AG20443 (cell line): ENCODE measurements at regions not wholly inside any gene's neighbourhood (a gene's known extent, or its start where the extent isn't known, plus 50 kb on each side); places are given as distances from the start of the nearest gene placed in this dataset.
A peak's percentile ranks its signal among the peaks of the same experiment; 100 is the strongest.

Experiments
- DNase-seq: peaks from one replicate; pipeline ENCODE4 v3.0.0; 2012; ENCODE audit warnings: low spot score, mixed read lengths

DNA sequence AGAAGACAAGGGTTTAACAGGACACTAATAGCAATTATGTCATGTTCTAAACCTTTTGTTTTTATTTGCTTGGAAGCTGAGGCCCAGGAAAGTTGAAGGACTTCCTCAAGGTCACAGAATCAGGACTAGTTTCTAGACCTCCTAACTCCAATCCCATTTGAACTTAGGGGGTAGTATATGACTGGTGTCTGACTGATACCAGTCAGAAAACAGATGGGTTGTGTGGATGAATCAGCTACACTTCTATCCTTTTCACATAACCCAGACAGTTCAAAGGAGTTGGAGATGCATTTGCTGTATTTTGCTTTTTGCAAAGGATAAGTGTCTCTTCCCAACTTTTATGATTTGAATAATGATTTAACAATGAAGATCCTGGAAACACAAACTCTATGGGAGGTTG, 322.5 kb downstream of the HLX start:
- DNase-seq: no peak

DNA sequence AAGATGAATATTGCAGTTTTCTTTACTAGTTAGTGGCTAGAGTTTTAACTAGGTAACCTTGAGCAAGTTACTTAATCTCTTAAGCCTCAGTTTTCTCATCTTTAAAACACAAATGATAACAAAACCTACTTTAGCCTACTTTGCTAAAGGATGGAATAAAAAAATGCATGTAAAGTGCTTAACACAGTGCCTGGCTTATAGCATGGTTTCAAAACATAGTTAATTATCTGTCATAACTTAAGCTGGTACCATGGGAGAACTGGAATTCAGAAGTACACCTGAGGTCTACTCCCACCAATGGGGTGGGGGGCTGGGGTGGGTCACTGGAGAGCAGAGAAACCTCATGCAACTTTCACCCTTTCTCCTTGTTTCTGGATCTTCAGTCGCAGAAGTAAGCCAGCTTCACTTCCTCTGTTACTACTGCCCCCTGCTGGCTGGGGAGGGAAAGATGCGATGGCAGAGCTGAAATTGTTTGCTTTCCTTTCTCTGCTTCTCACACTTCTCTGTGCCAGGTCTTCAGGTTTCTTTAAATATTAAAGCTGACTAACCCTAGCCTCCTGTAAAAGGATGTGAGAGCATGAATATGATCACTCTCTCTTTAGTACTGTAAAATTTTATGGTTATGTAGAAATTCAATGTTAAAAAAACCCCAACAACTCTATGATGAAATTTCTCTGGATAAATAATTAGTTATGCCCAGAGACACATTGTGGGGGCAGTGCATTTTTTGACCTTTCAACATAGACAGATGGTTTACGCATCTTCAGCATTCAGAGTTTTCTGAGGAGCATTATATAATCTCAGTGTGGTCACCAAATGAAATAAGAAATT, 324.2 kb downstream of the HLX start:
- DNase-seq: peak; percentile 80

DNA sequence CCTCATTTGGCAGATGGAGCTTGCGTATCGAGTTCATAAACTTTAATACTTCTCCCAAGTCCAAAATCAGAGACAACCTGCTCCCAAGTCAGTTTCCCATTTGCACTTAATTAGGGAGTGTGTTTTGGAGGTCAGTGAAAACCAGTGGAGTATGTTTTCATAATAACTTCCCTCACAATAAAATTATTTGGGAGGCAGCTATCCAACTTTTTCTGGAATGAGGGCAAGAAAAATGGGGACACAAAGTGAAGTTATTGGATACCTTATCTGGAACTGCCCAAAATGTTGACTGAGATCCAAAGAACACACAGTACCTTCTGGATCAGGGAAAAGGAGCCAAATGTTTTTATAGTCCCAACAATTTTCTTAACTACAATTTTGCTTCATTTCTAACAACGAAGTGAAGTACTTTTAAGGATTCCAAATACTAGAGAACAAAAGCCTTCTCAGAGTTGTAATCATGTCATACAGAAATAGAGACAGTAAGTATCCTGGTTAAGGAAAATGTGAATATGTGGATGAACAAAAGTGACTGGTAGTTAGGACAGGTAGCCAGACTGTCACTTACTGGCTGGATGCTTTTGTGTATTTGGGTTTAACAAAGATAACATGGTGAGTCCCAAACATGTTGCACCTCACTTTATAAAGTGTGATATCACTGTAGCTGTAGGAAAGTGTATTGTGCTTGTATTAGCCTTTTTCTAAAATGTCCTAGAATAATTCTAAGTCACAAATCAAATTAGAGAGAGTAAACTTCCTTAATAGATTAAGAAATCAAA, 325.0 kb downstream of the HLX start:
- DNase-seq: no peak

DNA sequence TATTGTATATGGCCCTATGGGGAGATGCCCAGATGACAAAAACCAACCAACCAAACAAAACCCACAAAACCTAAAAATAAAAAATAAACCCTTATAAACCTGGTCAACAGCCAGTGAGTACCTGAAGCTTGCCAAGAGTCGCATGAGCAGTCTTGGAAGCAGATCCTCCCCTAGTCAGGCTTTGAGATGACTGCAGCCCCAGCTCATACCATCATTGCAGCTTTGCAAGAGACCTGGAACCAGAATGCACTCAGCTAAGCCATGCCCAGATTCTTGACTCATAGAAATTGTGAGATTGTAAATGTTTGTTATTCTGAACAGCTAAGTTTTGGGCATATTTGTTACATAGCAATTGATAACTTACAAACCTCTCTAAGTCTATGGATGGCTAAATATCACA, 326.8 kb downstream of the HLX start:
- DNase-seq: no peak

DNA sequence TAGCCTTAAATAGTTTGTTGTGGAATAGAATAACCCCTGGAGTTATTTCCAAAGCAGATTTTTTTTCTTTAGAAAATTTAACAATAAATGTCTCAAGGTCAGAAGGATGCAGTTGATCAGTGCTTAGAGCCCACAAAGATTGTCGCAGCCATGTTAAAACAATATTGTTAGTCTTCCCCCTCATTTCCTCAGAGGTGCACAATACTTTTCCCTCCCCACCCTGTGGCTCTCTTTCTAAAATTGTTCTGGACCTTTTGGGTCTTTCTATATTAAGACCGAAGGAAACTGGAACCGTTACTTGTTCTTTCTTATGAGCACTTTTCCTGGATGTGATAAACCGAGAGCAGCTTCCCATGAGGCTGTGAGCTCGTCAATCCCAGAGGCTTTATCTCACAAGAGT, 333.7 kb downstream of the HLX start:
- no peak for DNase-seq

DNA sequence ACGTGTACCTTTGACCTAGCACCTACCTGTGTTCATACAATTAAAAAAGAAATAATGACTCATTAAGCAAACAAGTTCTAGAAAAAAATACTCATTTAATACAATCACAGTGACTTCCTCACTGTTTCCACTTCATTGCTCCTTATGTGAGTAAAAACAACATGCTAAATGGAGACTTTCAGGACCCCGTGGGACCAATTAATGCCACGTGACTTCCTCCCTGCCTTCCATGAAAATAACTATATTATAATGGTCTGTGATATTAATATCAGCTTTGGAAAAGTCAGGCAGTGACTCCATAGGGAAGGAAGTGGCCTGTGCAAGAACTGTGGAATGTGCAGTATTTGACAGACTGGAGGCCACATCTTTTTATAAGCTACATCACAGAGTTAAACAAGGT, 337.8 kb downstream of the HLX start:
- peak; percentile 32 for DNase-seq

DNA sequence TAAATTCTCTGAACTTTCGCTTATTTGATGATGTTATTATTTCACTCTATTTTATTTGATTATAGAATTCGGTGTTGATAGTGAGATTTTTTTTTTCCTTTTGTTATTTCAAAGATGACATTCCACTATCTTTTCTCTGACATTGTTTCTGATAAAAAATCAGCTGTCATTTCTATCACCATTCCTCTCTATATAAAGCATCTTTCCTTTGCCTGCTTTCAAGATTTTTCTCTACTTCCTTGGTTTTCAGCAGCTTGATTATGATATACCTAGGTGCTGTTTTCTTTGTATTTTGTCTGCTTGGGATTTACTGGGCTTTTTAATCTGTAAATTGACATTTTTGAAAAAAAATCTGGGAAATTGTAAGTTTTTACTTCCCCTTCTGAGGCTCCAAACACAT, 344.0 kb downstream of the HLX start:
- DNase-seq: no peak

DNA sequence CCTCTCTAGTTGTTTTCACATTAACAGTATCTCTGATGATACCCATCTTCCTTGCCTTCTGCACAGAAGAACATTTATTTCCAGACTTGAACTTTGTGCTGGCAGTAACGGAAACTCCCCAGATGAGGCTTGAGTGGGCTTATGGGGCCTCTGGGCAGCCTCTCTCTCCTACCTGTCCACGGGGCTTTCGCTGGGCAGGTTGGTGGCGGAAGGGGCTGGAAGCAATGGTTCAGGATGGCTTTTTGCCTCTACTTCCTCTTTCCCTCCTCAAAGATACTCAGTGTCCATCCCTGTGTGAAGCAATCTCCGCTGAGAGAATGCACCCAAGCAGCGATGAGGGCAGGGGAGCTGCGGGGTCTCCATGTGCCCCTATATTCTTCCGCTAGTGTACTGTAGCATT, 348.2 kb downstream of the HLX start:
- no peak for DNase-seq

DNA sequence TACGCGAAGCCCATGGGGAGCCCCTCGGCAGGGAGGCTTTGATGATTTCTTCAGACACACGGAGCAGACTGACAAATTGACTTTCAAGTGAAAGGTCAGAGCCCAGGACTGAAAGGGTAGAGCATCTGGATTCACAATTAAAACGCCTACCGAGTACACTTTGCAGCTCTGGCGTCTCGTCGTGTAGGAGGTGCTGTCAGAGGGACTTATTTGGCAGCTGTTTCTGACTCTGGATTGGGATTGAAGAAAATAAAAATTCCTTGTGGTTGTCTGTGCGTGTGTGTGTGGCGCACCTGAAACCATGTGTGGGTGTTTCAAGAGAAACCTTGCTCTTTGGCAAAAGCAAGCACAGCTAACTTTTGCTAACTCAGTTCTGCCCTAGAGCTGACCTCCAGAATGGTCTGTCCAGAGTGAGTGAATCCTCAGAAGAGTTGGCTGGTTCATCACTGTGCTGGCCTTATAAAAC, 348.7 kb downstream of the HLX start:
- DNase-seq: no peak

DNA sequence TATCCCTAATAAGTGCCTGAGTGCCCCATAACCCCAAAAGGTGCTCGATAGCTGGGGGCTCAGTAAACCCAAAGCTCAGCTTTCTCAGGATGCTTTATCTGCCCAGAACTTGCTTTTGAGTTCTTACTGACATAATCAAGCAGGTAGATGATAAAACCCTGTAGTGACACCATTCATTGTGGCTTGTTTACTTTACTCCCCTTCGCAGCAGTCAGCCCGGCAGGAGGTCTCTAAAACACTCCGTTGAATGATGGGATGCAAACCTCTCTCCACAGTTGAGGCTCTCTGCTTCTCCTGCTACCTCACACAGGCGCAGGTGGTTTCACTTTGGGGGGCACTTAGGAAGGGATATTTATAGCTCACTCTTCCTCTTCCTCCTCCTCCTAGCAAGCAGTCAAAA, 349.4 kb downstream of the HLX start:
- DNase-seq: no peak

DNA sequence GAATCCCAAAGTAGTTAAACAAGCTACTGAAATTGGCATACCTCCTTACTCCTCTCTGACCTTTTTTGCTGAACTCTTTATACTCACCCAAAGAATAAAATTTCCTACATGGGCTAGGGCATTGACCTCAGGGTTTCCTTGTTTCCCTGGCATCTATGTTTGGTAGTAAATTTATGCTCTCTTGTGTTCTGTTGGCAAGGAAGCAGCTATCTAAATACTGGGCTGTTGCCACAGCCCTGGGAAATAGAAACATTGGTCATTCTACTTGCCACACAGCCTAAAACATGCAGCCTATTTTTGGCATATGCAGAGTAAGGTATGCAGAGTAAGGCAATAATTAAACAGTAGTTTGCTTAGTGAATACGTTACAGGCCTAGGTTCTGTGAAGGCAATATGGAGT, 351.4 kb downstream of the HLX start:
- DNase-seq: no peak

DNA sequence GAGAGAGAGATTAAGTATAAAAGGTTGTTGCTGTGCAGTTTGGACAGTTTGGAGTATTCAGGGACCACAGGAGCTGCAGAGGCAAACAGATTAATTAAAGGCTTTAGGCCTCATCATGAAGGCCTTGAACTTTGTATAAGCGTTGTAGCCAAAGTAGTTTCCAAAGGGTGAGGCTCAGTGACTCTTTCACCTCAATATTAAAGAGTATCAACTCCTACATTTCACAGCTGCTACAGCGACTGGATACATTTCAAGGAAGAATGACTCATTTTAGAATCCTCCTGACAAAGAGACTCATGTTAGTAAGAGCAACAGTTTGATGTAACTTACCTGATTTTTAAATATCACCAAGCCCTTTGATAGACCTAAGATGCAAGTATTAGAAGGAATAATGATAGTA, 355.5 kb downstream of the HLX start:
- DNase-seq: no peak

DNA sequence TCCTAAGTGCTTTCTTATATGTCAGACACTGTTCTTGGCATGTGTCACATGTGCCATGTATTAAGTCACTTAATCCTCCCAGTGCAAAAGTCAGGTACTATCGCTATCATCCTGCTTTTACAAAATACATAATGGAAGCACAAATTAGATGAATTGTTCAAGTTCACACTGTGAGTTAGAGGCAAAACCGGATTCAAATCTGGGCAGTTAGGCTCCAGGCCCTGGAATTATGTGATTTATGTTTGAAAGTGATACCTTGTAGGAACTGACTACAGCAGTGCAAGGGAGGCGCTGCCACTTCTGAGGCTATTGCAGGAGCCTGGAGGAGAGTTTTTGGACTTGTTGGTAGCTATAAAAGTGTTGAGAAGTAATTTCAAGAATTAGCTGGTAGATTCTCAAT, 358.3 kb downstream of the HLX start:
- DNase-seq: no peak

DNA sequence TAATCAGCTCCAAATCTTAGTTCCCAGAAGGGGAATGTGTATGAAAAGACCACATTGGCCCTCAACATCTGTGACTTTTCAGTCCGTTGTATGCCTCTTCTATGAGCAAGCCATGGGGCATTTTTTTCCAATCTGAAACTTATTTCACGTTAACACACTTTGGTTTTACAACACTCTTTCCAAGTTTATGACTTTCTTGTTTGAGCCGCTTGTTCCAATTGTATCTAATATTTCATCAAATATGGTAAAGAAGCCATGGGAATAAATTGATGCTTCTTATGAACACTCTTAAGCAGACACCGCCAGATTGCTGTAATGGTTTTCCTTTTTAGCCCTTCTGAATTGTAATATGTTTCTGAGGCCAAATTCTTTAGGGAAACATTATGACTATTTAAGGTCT, 359.9 kb downstream of the HLX start:
- no peak for DNase-seq

DNA sequence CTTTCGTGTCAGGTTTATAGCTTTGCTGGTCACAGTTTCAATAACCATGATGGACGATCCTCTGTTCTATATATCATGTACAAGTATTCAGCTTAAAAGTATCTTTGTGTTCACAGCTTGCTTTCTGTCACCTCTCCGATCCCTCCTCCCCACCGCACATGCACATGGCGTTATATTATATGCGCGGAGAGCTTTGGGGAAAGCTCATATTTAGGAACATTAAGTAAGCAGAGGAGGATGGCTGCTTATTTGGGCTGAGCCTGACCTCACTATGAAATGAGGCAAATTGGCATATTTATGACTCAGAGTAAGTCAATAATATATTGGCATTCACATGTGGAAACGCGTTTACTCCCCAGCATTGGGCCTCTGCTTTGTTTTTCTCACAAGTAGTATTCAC, 360.5 kb downstream of the HLX start:
- no peak for DNase-seq

DNA sequence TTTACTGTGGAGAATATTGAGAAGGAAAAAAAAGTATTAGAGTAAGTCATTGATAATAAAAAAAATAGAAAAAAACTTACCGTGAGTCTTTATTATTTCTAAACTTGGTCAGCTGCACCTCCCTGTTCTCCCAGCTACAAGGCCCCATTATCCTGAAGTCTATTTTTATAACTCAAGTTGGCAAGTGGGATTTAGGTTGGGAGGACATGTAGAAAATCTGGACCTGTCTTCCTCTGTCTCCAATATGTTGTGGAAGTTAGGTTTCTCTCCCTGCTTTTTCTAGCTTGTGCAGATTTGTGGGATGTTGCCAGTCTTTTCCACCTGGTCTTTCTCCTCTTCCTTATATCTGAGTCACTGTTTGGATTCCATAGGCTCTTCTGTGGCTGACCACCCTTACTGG, 361.4 kb downstream of the HLX start:
- no peak for DNase-seq

DNA sequence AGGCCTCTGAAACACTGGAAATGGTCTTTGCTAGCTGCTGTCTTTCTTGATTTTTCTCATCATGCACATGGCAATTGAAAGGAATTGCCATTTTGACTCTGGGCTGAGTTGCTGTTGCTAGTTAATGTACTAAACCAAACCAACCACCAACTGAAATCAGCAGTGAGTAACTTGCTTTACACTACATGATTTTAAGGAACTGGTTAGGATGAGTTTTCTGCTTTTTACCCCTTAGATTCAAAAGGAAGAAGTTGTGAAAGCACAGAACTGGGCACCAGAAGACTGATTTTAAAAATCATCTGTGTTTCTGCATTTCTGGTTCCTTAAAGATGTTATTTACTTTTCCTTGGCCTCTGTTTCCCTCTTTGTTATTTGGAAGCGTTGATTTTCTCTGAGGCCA, 361.9 kb downstream of the HLX start:
- DNase-seq: no peak

DNA sequence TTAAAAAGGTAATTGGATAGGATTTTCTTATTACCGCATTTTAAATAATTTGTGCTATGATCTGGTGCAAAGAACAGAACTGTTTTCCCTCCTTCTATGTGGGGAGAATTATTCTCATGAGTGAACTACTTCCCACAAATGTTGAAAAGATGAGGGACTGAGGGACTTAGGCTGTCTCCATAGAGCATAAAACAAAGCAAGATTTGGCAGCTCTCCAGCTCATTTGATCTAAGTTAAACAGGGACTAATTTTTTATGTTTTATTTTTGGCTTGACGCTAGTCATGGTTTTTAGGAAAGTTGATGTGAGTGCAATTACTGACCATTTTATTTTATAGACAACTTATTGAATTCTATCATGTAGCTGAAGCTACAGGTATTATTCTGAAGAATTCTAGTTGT, 362.3 kb downstream of the HLX start:
- DNase-seq: no peak

DNA sequence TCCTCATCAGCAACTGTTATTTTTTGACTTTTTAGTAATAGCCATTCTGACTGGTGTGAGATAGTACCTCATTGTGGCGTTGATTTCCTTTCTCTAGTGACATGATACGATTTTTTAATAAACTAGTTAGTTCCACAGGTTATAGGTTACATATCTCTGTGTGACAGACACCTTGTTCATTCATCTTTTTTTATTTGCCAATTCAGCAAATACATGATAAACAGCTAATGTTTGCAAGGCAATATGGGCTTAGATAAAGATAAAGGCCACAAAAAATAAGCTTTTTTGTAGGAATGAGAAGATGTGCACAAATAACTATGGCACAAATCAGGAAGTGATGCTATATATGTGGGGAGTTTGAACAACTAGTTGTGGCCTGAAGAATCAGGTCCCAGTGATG, 366.8 kb downstream of the HLX start:
- DNase-seq: no peak

DNA sequence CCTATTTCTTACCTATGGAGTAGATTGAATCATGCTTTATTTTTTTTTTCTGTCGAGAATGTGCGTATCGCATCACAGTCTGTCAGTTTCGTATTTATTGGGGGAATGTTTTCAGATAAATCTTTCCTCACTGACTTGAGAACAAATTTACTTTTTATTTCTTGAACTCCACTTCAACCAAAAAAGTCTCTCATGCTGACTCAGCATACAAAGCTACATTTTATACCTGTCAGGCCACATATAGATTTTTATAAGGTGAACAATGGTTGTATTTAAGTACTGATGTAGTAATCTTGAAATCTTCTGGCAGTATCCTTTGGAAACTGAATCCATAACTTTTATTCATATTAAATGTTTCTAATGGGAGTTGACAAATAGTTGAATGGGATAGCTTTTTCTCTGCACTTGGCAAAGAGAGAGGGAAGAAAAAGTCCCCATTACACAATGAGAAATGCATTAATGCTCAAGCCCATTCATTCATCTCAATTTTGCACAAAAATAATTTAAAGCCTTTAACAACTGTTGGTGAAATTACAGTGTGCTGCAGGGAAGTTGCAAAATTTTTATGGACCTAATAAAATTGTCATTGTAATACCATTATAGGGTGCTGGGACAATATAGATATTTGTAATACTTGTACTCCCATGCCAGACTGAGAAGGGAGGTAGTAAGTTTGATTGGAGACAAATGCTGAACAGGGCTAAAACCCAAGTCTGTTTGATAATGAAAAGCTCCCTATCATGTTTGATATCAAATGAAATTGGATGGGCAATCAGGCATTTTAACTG, 367.6 kb downstream of the HLX start:
- no peak for DNase-seq

DNA sequence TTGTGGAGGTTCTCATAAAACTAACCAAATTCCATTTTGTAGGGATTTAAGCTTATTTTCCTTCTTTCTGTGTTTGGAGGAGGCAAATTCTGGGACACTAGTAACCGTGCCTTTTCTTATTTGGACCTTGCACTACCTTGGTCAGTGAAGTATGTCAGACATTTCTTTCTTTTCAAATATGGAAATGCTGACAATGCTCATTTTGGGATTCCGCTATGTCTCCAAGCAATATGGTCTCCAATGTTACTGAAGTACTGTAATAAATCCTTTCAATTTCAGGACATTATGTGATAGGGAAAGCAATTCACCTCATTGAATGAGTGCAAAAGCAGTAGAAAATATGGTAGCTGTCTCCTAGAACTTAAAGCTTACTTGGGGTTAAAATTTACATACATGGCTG, 372.3 kb downstream of the HLX start:
- DNase-seq: no peak

DNA sequence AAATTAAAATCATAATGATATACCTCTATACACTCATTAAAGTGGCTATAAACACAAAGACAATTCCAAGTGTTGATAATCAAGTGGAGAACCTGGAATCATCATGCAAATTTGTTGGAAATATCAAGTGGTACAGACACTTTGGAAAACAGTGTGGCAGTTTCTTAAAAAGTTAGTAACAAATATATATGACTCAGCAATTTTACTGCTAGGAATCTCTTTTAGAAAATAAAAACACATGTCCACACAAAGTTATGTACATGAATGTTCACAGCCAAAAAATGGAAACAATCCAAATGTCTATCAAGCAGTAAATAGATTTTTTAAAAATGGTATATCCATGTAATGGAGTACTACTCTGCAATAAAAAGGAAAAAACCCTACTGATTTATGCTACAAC, 375.6 kb downstream of the HLX start:
- DNase-seq: no peak

DNA sequence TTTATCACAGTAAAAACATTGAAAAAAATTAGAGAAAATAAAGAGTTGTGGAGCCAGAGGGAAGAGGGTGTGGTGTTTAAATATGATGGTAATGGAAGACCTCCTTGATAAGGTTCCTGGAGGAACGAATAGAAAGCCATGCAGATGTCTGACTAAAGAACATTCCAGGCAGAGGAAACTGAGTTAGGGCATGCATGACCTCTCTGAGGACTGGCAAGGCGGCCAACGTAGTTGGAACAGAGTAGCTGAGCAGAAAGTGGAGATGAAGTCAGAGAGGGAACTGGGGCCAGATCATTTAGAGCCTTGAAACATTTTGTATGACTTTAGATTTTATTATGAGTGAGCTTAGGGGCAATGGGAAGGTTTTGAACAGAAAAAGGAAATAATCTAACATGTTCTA, 377.5 kb downstream of the HLX start:
- no peak for DNase-seq
